HG03378 (cell line): ENCODE measurements at regions not wholly inside any gene's neighbourhood (a gene's known extent, or its start where the extent isn't known, plus 50 kb on each side); places are given as distances from the start of the nearest gene placed in this dataset.

Experiments
- ATAC-seq: cut with Tn5 transposase; IDR thresholded peaks from one replicate; pipeline ENCODE4 v1.9.1; 2021; ENCODE audit warnings: mild to moderate bottlenecking, moderate library complexity; ENCODE audit not compliant: unreplicated experiment

- ATAC-seq: no peak
Measured at GRCh38 chr10:128972036-128972405, 495.0 kb upstream of the MGMT start.

DNA sequence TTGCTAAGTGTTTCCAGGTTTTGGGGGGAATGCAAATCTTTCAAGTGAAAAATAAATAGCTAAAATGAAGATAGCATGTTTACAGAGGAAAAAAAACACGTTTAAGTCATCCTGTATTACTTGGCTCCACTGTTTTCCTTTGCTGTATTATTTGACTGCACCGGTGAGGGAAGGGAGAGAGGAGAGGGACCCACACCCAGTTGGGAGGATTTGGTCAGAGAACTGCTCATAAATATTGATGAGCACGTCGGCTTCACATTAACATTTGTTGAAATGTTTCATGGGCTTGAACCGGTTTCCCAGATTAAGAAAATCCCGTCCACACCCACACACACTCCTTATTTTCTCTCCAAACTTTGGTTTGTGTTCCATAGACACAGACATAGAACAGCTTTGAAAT is 493.8 kb upstream of the MGMT start:
- ATAC-seq: no peak

DNA sequence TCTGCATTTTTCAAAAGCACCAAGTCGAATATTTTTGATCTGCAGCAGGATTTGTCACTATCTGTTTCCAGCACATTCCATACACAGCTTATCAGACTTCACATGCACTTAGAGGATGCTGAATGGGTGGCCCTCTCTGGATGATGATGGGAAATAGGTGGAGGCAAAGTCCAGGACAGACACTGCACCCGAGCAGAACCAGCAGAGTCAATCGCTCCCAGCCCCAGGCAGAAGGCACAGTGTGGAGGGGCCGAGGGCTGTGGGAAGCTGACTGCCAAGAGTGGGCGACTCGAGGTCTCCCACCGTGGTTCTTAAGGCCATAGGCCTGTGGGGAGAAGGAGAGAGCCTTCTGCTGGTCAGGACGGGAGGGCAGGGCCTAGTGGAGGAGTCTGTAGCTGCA is 490.2 kb upstream of the MGMT start:
- ATAC-seq: no peak

- ATAC-seq: no peak
Measured at GRCh38 chr10:128978211-128978610, 488.8 kb upstream of the MGMT start.

- ATAC-seq: no peak
Measured at GRCh38 chr10:128979405-128979804, 487.6 kb upstream of the MGMT start.

DNA sequence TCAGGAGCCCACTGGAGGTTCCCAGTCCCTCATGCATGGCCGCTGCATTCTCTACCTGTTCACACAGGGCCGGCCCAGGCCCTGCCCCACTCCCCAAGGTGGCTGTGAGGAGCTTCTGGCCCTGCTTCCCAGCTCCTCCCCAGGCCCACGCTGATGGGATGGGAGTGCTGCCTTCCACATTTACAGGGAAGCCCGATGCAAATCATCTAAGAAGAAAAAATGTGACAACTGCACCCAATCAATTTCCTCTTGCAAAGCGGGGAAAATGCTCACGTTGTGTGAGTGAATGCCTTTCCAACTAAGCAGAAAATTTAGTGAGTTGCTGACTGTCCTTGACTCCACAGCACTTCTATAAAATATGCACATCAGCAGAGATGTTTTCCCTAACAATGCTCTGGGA is 485.8 kb upstream of the MGMT start:
- no peak for ATAC-seq

DNA sequence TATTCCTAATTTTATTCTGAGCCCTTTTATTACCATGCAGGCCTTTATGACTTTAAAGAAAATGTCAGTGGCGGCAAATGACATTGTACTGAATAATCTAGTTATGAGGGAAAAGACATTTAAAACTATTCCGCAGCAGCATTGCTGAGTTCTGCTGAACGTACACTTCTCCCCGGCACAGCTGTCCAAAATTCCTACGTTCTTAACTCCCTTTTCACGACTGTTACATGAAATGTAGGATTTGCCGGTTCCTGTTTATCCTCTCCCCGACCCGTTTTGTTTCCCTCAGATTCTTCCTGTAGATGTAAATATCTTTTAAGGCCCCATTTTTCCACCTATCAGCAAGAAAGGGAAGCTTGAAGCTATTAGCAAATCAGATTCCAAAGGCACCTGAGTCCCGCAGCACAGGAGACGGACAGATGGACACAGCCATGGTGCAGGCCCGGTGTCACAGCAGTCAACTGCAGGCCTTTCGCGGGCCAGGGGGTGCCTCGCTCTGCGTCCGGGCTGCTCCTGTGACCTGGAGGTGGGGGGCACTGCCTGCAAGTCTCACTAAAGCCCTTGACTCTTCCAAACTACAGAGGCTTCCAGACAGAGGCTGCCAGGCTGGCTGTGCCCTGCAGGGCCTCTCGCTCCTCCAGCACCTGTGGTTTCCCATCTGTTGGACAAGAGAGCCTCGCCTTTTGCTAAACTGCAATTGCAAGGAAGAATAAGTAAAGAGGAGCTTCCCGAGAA is 485.0 kb upstream of the MGMT start:
- ATAC-seq: no peak

DNA sequence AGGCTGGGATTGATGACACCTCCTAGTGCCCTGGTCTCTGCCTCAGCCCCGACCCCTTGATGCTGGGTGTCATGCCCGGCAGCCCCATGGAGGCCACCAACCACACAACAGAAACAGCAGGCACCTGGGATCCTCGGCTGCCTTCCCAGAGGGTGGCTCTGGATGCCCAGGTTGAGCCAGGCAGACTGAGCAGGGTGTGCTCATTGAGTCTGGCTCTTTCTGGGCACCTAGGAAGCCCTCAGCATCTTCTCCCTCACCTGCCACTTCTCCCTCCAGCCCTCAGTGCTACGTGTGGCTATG is 484.5 kb upstream of the MGMT start:
- no peak for ATAC-seq

DNA sequence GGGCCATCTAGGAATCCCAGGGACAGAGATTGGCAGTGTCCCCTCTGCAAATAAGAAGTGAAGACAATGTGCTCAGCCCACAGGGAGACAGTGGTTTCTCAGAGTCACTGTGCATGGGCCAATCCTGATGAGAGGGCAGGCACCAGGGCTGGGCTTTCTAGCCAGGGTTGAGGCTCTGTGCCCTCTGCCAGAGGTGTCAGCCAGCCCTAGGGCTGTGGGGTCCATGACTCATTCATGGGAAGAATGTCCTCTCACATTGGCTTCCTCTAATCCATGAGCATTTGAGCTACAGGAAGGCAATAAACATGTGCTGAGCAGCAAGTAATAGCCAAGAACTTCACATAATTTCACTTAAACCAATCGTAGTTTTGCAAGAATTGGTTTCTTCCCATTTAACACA is 482.0 kb upstream of the MGMT start:
- no peak for ATAC-seq

DNA sequence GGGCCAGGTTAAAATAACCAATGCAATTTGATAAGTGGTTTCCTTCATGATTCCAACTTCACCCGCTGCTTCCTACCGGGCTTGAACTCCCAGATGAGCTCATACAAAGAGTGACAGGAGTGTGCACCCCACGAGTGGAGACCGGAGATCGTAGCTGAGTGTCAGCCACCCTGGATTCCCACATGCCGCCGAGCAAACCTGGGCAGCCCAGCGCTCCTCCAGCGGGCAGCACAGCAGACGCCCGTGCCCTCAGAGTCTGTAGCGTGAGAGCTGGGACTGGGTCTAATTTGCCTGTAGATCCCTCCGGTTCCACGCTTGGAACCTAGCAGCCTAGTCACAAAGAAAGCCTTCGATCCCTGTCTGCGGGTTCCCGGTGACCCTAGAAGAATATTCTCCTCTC is 476.1 kb upstream of the MGMT start:
- ATAC-seq: no peak

GRCh38 chr10:128992770-128993169 is 474.3 kb upstream of the MGMT start:
- ATAC-seq: no peak

- ATAC-seq: no peak
Measured at GRCh38 chr10:128993443-128993842, 473.6 kb upstream of the MGMT start.

DNA sequence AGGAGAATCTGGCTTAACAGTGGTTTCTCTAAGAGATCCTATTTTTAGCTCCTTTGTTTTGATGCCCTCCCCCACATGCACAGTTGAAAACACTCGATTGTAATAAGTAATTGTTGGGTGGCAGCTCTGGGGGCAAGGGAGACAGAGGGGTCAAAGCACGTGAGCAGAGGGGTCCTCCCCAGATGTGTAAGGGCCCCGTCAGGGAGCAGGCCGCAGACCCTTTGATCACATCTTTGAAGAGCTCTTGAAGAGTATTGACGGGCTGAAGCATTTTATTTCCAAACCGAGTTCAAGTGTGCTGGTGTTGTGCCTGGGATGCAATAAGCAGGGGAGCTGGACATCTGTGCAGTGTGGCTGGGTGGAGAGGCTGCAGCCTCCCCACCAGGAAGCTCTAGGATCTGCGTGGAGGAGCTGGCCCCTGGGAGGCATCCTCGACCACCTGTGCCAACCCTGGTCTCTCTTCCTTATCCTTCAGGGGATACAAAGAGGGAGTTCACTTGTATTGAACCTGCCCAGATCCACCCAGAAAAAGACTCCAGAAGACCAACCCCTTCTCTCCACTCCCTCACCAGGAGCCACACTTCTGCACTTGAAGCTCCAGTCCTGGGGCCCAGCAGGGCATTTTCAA is 473.0 kb upstream of the MGMT start:
- ATAC-seq: no peak

- ATAC-seq: no peak
Measured at GRCh38 chr10:128994598-128995143, 472.4 kb upstream of the MGMT start.

DNA sequence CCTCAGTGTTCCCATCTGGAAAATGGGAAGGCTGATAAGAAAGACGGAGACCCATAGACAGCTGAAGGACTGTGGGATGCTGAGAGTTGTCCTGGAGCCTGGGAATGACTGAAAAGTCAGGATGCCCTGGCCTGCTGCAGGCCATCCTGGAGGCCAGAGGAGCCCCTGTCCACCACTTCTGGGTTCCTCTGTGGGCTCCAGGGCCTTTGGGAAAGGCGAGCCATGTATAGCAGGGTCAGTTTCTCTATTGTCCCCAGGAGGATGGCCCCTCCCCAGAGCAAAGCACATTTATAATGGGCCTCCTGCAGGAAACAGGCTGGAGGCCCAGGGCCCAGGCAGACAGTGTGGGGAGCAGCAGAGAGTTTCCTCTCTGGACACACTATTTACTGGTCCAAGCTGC is 471.4 kb upstream of the MGMT start:
- ATAC-seq: no peak

DNA sequence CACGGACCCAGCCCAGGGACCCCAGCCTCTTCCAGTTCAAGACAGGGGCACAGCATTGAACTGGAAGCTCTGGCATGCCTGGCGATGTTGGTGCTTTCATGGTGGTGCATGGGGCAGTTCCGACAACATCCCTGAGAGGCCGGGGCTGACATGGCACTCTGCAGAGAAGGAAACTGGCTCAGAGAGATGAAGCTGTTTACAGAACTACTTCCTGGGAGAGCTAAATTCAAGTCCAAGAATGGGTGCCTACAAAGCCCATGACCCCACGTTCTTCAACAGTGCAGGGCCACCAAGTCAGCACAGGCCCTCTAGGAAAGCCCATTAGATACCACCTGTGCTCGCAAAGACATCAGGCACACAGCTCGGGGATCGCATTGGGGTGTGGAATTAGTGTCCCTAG is 470.9 kb upstream of the MGMT start:
- ATAC-seq: no peak

DNA sequence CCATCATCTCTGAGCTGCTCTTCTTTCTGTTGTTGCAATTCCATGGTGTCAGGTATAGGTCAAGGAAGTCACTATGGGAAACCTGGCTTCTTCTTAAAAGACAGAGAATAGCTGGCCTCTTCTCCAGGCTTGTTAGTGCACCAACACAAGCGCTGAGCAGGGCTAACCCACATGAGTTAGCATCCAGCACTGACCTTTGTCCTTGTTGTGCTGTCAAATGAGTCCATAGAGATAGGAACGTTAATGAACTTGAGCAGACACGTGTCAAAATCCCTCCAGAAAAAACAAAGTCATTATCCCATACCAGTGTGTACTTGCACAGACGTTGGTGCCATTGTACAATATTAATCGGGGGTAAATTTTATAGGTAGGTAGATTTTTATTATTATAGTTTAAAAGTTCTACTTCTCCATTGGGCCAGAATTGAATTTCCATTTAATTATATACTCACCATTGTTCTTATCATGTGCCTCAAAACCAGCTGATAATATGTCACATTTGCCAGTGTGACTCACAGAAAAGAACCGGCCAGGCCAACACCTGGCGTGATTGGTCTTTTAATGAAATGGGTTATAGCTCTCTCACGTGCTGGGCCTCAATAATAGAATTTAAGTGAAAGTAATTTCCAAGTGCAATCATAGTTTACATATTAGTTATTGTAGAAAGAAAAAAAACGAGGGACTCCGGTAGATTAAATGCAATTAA is 468.8 kb upstream of the MGMT start:
- no peak for ATAC-seq

DNA sequence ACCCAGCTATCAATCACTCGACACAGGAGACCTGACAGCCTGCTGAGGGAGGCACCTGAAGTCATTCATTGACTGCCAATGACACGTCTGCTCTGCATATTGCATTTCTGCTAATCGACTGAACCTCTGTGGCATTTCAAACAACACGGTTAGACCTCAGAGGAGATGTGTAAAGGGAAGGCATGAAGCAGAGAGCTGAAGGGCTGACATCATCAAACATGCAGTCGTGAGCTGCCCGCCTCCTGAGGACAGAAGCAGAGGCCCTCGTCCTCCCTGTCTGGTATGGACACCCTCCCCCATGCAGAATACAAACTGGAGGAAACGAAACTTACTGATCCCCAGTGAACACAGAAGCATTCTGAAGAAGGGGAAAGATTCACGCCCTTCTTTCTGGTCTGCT is 462.6 kb upstream of the MGMT start:
- ATAC-seq: no peak

- ATAC-seq: no peak
Measured at GRCh38 chr10:129005080-129005479, 462.0 kb upstream of the MGMT start.

GRCh38 chr10:129005804-129006203 is 461.2 kb upstream of the MGMT start:
- no peak for ATAC-seq

DNA sequence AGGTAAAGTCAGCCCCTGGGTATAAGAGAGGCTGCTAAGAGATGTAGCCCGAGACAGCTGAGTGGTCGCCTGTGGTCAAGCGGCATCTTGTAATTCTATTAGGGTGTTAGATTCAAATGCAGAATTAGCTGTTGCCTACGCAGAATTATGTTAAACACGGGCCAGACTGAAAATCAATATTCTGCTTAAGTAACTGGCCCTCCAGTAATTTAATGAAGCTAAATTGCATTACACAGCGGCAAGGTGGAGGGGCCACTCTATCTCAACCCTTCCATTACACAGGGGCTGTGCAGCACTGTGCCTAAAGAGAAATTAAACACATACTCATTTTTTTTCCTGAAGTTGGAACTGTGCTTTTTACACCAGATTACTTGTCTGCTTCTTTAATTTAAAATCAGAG is 448.5 kb upstream of the MGMT start:
- no peak for ATAC-seq

GRCh38 chr10:129020651-129021330 is 446.2 kb upstream of the MGMT start:
- no peak for ATAC-seq
